OCI-LY7 (cell line): ENCODE measurements at regions not wholly inside any gene's neighbourhood (a gene's known extent, or its start where the extent isn't known, plus 50 kb on each side); places are given as distances from the start of the nearest gene placed in this dataset.

Experiments used
- BruUV-seq: library from RNA; stranded (reverse); fragments of 400-500 nt; replicated peaks from 2 replicates; lab custom pipeline; 2021; lab: Mats Ljungman, UMichigan
- CTCF ChIA-PET: fragments of 300-600 bp; sonication (Branson Sonifier 250); formaldehyde crosslinking; loops from one replicate; lab custom pipeline; 2022; ENCODE audit warnings: antibody characterized with exemption; ENCODE audit not compliant: unreplicated experiment; lab: Charles Lee
- POLR2A ChIA-PET: fragments of 300-600 bp; sonication (Branson Sonifier 250); formaldehyde crosslinking; loops from one replicate; lab custom pipeline; 2022; ENCODE audit warnings: antibody characterized with exemption; lab: Charles Lee
- DNase-seq: peaks from one replicate; pipeline ENCODE4 v3.0.0-alpha.2; 2015; ENCODE audit warnings: low spot score
- H2AFZ ChIP-seq: fragments of 200-600 bp; sonication (generic), shearing (Covaris generic); 2 replicates; pipeline ENCODE4 v1.6.1; 2014; ENCODE audit warnings: mild to moderate bottlenecking, antibody characterized with exemption, low read length, moderate library complexity
- H3K27ac ChIP-seq: fragments of 200-600 bp; sonication (generic); 2 replicates; pipeline ENCODE4 v1.5.1; 2014; ENCODE audit warnings: mixed run types, low read depth, mild to moderate bottlenecking, moderate library complexity, low read length, inconsistent platforms; ENCODE audit not compliant: poor library complexity, severe bottlenecking
- H3K36me3 ChIP-seq: fragments of 200-600 bp; sonication (generic); 2 replicates; pipeline ENCODE4 v1.6.1; 2014; ENCODE audit warnings: mild to moderate bottlenecking, antibody characterized with exemption, low read length, moderate library complexity, mixed read lengths; ENCODE audit not compliant: insufficient read depth
- H3K4me1 ChIP-seq: fragments of 200-600 bp; sonication (generic); 2 replicates; pipeline ENCODE4 v1.5.1; 2014; ENCODE audit warnings: mild to moderate bottlenecking, low read length; ENCODE audit not compliant: insufficient read depth, poor library complexity, severe bottlenecking
- H3K4me2 ChIP-seq: fragments of 200-600 bp; sonication (generic); 2 replicates; pipeline ENCODE4 v1.6.1; 2014; ENCODE audit warnings: mild to moderate bottlenecking, low read length
- H3K4me3 ChIP-seq: fragments of 200-600 bp; sonication (generic); 2 replicates; pipeline ENCODE4 v1.5.1; 2014; ENCODE audit warnings: mild to moderate bottlenecking, low read depth, low read length; ENCODE audit not compliant: poor library complexity, severe bottlenecking
- H3K79me2 ChIP-seq: fragments of 200-600 bp; sonication (generic); 2 replicates; pipeline ENCODE4 v1.6.1; 2016; ENCODE audit warnings: low read depth, mild to moderate bottlenecking, low read length, moderate library complexity, mixed read lengths; ENCODE audit not compliant: insufficient read depth
- H3K9me2 ChIP-seq: fragments of 200-600 bp; sonication (generic); 2 replicates; pipeline ENCODE4 v1.6.1; 2016; ENCODE audit warnings: mild to moderate bottlenecking, low read length, mixed read lengths; ENCODE audit not compliant: insufficient read depth
- H3K9me3 ChIP-seq: fragments of 200-600 bp; sonication (generic); 2 replicates; pipeline ENCODE4 v1.6.1; 2014; ENCODE audit warnings: mild to moderate bottlenecking, mixed run types, low read length, mixed read lengths
- H4K20me1 ChIP-seq: fragments of 200-600 bp; sonication (generic); 2 replicates; pipeline ENCODE4 v1.6.1; 2014; ENCODE audit warnings: mild to moderate bottlenecking, antibody characterized with exemption, low read length, moderate library complexity, mixed read lengths; ENCODE audit not compliant: insufficient read depth
- EZH2phosphoT487 ChIP-seq: fragments of 200-600 bp; sonication (generic); IDR thresholded peaks from 2 replicates; pipeline ENCODE4 v1.6.1; 2018; ENCODE audit warnings: low read depth, borderline replicate concordance, mild to moderate bottlenecking, mixed run types, antibody characterized with exemption, low read length, moderate library complexity, mixed read lengths
- intact Hi-C: fragments of 100-400 bp; cut with micrococcal nuclease; formaldehyde crosslinking; loops from one replicate; pipeline ENCODE4 v1.10.0; 2022; ENCODE audit not compliant: unreplicated experiment
- TF ChIP-seq, protein P1 (sequence below): fragments of 200-600 bp; sonication (generic); conservative IDR thresholded peaks from 2 replicates; pipeline ENCODE4 v1.5.1; 2014; ENCODE audit warnings: mild to moderate bottlenecking, antibody characterized with exemption, low read length, moderate library complexity, mixed read lengths

DNA sequence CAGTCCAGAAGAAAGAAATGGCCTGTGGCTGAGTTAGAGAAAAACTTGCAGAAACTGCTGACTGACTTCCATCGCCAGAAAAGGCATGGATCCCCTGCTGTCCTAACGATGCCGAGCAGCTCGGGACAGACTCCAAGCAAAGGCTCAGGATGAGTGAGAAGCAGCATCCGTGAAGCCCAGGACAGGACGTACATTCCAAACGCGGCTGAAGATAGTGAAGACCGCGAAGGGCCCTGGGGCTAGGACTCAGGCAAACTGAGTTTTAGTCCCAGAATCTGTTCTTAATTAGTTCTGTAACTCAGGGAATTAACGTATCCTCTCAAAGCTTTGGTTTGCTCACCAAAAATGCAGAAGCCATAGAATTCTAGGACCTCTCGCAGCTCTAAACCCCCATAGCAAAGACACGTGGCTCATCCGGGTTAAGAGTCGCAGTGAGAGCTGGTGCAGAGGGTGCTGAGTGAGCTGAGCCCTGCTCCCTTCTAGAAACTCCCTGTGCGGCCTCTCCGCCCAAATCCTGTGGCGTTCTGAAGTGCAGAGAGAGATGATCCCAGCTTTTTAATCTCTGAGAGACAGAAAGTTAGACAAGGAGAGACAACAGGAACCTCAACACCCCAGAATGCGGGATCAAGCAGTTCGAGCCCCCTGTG lies 132.9 kb upstream of the THBS2 start:
- Histone ChIP-seq H3K9me3 (no peaks in the 10 kb centered on the region), H3K4me2 (no peak overlapping the region), H3K4me1 (no peaks in the 10 kb centered on the region), H3K27ac (no peak overlapping the region), H2AFZ (no peak overlapping the region), H3K79me2 (no peaks in the 10 kb centered on the region), H3K4me3 (no peak overlapping the region), H4K20me1 (no peaks in the 10 kb centered on the region), H3K9me2 (no peaks in the 10 kb centered on the region), H3K36me3 (no peaks in the 10 kb centered on the region)
- intact Hi-C loops, result no loop called here
- no peak for DNase-seq
- CTCF ChIA-PET, result no interaction called here
- POLR2A ChIA-PET, result no interaction called here
- TF ChIP-seq, protein P1, sequence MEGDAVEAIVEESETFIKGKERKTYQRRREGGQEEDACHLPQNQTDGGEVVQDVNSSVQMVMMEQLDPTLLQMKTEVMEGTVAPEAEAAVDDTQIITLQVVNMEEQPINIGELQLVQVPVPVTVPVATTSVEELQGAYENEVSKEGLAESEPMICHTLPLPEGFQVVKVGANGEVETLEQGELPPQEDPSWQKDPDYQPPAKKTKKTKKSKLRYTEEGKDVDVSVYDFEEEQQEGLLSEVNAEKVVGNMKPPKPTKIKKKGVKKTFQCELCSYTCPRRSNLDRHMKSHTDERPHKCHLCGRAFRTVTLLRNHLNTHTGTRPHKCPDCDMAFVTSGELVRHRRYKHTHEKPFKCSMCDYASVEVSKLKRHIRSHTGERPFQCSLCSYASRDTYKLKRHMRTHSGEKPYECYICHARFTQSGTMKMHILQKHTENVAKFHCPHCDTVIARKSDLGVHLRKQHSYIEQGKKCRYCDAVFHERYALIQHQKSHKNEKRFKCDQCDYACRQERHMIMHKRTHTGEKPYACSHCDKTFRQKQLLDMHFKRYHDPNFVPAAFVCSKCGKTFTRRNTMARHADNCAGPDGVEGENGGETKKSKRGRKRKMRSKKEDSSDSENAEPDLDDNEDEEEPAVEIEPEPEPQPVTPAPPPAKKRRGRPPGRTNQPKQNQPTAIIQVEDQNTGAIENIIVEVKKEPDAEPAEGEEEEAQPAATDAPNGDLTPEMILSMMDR, result no peak
- no peak for TF ChIP-seq EZH2phosphoT487
- BruUV-seq, result no TSS peak

DNA sequence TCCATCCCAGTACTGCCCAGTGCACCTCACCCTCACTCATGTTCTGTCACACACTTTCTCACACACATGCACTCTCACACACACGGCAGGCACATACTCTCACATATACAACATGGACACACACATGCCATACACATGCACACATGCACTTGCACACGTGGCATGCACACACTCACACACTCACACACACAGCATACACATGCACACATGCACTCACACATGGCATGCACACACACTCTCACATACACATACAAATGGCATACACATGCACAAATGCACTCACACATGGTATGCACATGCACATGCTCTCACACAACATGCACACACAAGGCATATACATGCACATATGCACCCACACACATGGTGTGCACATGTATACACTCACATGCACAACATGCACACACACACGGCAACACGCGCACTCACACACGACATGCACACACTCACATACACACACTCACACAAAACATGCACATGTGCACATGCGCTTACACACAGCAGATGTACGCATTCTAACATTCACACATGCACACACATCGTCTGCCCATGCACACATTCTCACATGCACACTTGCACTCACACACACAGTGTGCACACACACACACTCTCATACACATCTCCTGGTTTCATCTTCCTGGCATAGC lies 131.7 kb upstream of the THBS2 start:
- no peak for DNase-seq
- H3K4me3 ChIP-seq, result no peak overlapping the region
- no peaks in the 10 kb centered on the region for H3K4me1 ChIP-seq
- H3K36me3 ChIP-seq, result no peaks in the 10 kb centered on the region
- H3K9me2 ChIP-seq, result no peaks in the 10 kb centered on the region
- H3K27ac ChIP-seq, result no peak overlapping the region
- ChIA-PET POLR2A (no interaction called here), CTCF (no interaction called here)
- H3K9me3 ChIP-seq, result no peaks in the 10 kb centered on the region
- H3K4me2 ChIP-seq, result no peak overlapping the region
- no peak overlapping the region for H2AFZ ChIP-seq
- intact Hi-C loops, result no loop called here
- TF ChIP-seq EZH2phosphoT487, result no peak
- TF ChIP-seq, protein P1, result no peak
- no peaks in the 10 kb centered on the region for H4K20me1 ChIP-seq
- no TSS peak for BruUV-seq
- no peaks in the 10 kb centered on the region for H3K79me2 ChIP-seq

DNA sequence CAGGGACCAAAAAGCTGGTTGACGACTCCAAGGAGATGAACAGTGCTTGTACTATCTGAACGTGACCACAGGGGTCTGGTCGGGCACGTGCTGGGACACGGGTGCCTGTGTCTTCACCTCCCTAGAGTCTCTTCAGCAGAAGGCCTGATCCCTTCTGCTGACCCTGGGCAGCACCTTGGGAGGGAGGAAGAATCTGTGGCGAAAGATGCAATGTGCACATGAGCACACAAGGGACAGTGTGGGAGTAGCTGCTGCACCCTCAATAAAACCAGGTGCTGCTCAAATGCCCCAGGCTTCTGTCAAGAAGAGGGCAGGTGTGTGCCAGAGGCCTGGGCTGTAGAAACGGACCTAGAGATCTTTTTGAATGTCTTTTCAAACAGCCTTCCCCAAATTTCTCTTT lies 130.6 kb upstream of the THBS2 start:
- Histone ChIP-seq H3K4me3 (no peak overlapping the region), H3K4me2 (no peak overlapping the region), H3K36me3 (no peaks in the 10 kb centered on the region), H3K79me2 (no peaks in the 10 kb centered on the region), H3K9me2 (no peaks in the 10 kb centered on the region), H4K20me1 (no peaks in the 10 kb centered on the region), H3K4me1 (no peaks in the 10 kb centered on the region), H3K9me3 (no peaks in the 10 kb centered on the region), H2AFZ (no peak overlapping the region), H3K27ac (no peak overlapping the region)
- ChIA-PET CTCF (no interaction called here), POLR2A (no interaction called here)
- no TSS peak for BruUV-seq
- TF ChIP-seq, protein P1, result no peak
- TF ChIP-seq EZH2phosphoT487, result no peak
- no peak for DNase-seq
- intact Hi-C loops, result no loop called here
